A549 (cell line): ENCODE measurements at regions not wholly inside any gene's neighbourhood (a gene's known extent, or its start where the extent isn't known, plus 50 kb on each side); places are given as distances from the start of the nearest gene placed in this dataset.
A peak's percentile ranks its signal among the peaks of the same experiment; 100 is the strongest.

ENCODE experiments used
- ATAC-seq, 2 experiments: fragments of 200-7000 bp in 1 of 2; fragments of >200 bp in 1 of 2; cut with Nextera tagmentation in 1 of 2; cut with Tn5 transposase in 1 of 2; 3 replicates each; pipeline versions ENCODE4 v1.8.0 to v1.9.1; 2018 to 2020; ENCODE audit warnings: mild to moderate bottlenecking in 1 of 2, moderate library complexity in 1 of 2
- CTCF ChIA-PET: fragments of 300-600 bp; sonication (Branson Sonifier 250); formaldehyde crosslinking; extraction: SDS; loops from one replicate; lab custom pipeline; 2021; ENCODE audit warnings: antibody characterized with exemption, inconsistent platforms; lab: Yijun Ruan, JAX
- POLR2A ChIA-PET: fragments of 350-600 bp; formaldehyde crosslinking; extraction: SDS; loops from one replicate; lab custom pipeline; 2021; ENCODE audit warnings: antibody characterized with exemption, inconsistent platforms; lab: Yijun Ruan, JAX
- DNase-seq, 2 experiments: peaks; one replicate each; pipeline versions ENCODE4 v3.0.0 to v3.0.0-alpha.2; 2011 to 2016; ENCODE audit warnings: low read depth in 1 of 2, low spot score in 1 of 2
- FAIRE-seq: peaks from 2 replicates; lab custom pipeline; 2011; peaks lifted over from hg19 to GRCh38; lab: Jason Lieb, UNC
- H3K27ac ChIP-seq, 2 experiments: fragments of >200 bp; sonication (Bioruptor Twin); formaldehyde crosslinking; 3 replicates each; pipeline ENCODE4 v1.5.1; 2016 to 2017
- H3K4me1 ChIP-seq: fragments of >200 bp; sonication (Bioruptor Twin); formaldehyde crosslinking; 3 replicates; pipeline ENCODE4 v1.6.1; 2016
- H3K4me2 ChIP-seq: fragments of >200 bp; sonication (Bioruptor Twin); formaldehyde crosslinking; 3 replicates; pipeline ENCODE4 v1.6.1; 2016
- H3K4me3 ChIP-seq: fragments of >200 bp; sonication (Bioruptor Twin); formaldehyde crosslinking; 3 replicates; pipeline ENCODE4 v1.5.1; 2016
- H3K9me3 ChIP-seq: fragments of >200 bp; sonication (Bioruptor Twin); formaldehyde crosslinking; 3 replicates; pipeline ENCODE4 v1.6.1; 2016
- BHLHE40 ChIP-seq: IDR thresholded peaks from 2 replicates; pipeline ENCODE4 v1.6.1; 2012; ENCODE audit warnings: low read depth, low read length, inconsistent platforms
- CBX2 ChIP-seq: fragments of 200-600 bp; sonication (generic); IDR thresholded peaks from 2 replicates; pipeline ENCODE4 v1.6.1; 2016; ENCODE audit warnings: low read depth, mild to moderate bottlenecking, borderline replicate concordance
- CBX8 ChIP-seq: fragments of 200-600 bp; sonication (generic); IDR thresholded peaks from 2 replicates; pipeline ENCODE4 v1.6.1; 2016
- CEBPB ChIP-seq, 2 experiments: fragments of >200 bp in 1 of 2; sonication (Bioruptor Twin) in 1 of 2; formaldehyde crosslinking in 1 of 2; IDR thresholded peaks; 2 replicates each; pipeline ENCODE4 v1.6.1; 2012 to 2016
- E2F6 ChIP-seq: IDR thresholded peaks from 2 replicates; pipeline ENCODE4 v1.6.1; 2012; ENCODE audit warnings: low read depth, borderline replicate concordance
- ESRRA ChIP-seq: fragments of 150-350 bp; IDR thresholded peaks from 2 replicates; pipeline ENCODE4 v1.6.1; 2014; ENCODE audit warnings: mild to moderate bottlenecking, low read length, borderline replicate concordance
- FOSB ChIP-seq: fragments of 250-450 bp; sonication (Bioruptor Pico); IDR thresholded peaks from 2 replicates; pipeline ENCODE4 v1.5.0; 2020; ENCODE audit warnings: mild to moderate bottlenecking, moderate library complexity
- FOXS1 ChIP-seq: fragments of 250-450 bp; sonication (Bioruptor Pico); IDR thresholded peaks from 2 replicates; pipeline ENCODE4 v1.5.0; 2020; ENCODE audit warnings: mild to moderate bottlenecking, moderate library complexity
- GATA3 ChIP-seq: IDR thresholded peaks from 2 replicates; pipeline ENCODE4 v1.6.1; 2012; ENCODE audit warnings: borderline replicate concordance
- HDAC2 ChIP-seq: fragments of 200-600 bp; sonication (generic); IDR thresholded peaks from 2 replicates; pipeline ENCODE4 v1.6.1; 2016
- HOXA7 ChIP-seq: fragments of 250-450 bp; sonication (Bioruptor Pico); IDR thresholded peaks from 2 replicates; pipeline ENCODE4 v1.5.0; 2020; ENCODE audit warnings: mild to moderate bottlenecking, moderate library complexity
- HOXB13 ChIP-seq: fragments of 250-450 bp; sonication (Bioruptor Pico); IDR thresholded peaks from 2 replicates; pipeline ENCODE4 v1.5.0; 2020; ENCODE audit warnings: low read depth, mild to moderate bottlenecking, moderate library complexity
- HOXB5 ChIP-seq: fragments of 250-450 bp; sonication (Bioruptor Pico); IDR thresholded peaks from 2 replicates; pipeline ENCODE4 v1.5.0; 2020; ENCODE audit warnings: mild to moderate bottlenecking, moderate library complexity
- JUN ChIP-seq, 2 experiments: fragments of >200 bp; sonication (Bioruptor Twin); formaldehyde crosslinking; IDR thresholded peaks; 2 replicates in 1 of 2; 3 replicates in 1 of 2; pipeline ENCODE4 v1.6.1; 2016 to 2017
- JUNB ChIP-seq: fragments of >200 bp; sonication (Bioruptor Twin); formaldehyde crosslinking; IDR thresholded peaks from 2 replicates; pipeline ENCODE4 v1.6.1; 2016
- KDM1A ChIP-seq: fragments of 200-600 bp; sonication (generic); IDR thresholded peaks from 2 replicates; pipeline ENCODE4 v1.6.1; 2016; ENCODE audit warnings: low read depth, mild to moderate bottlenecking
- KDM5A ChIP-seq: fragments of 200-600 bp; sonication (generic); IDR thresholded peaks from 2 replicates; pipeline ENCODE4 v1.6.1; 2016; ENCODE audit warnings: antibody characterized with exemption, mild to moderate bottlenecking
- MAFK ChIP-seq: fragments of 450-650 bp; IDR thresholded peaks from 2 replicates; pipeline ENCODE4 v1.6.1; 2014; ENCODE audit not compliant: partially characterized antibody
- MAZ ChIP-seq: fragments of 150-350 bp; IDR thresholded peaks from 2 replicates; pipeline ENCODE4 v1.6.1; 2014; ENCODE audit warnings: antibody characterized with exemption, low read depth, low read length, borderline replicate concordance
- NR3C1 ChIP-seq: fragments of >200 bp; sonication (Bioruptor Twin); formaldehyde crosslinking; IDR thresholded peaks from 3 replicates; pipeline ENCODE4 v1.6.1; 2017
- PBX3 ChIP-seq: IDR thresholded peaks from 2 replicates; pipeline ENCODE4 v1.6.1; 2012
- PHF8 ChIP-seq: fragments of 200-600 bp; sonication (generic); IDR thresholded peaks from 2 replicates; pipeline ENCODE4 v1.6.1; 2016; ENCODE audit warnings: low read depth, mild to moderate bottlenecking, antibody characterized with exemption, moderate library complexity, borderline replicate concordance
- POLR2AphosphoS2 ChIP-seq: conservative IDR thresholded peaks from 2 replicates; pipeline ENCODE4 v1.6.1; 2012; ENCODE audit warnings: low read length, improper control_type of control experiment, inconsistent platforms
- RAD21 ChIP-seq, 2 experiments: fragments of >200 bp in 1 of 2; sonication (Bioruptor Twin) in 1 of 2; formaldehyde crosslinking in 1 of 2; IDR thresholded peaks in 1 of 2; conservative IDR thresholded peaks in 1 of 2; 2 replicates in 1 of 2; 3 replicates in 1 of 2; pipeline ENCODE4 v1.6.1; 2012 to 2018; ENCODE audit warnings: inconsistent platforms in 1 of 2
- REST ChIP-seq: fragments of 200-600 bp; sonication (generic); IDR thresholded peaks from 2 replicates; pipeline ENCODE4 v1.6.1; 2016; ENCODE audit warnings: antibody characterized with exemption, mild to moderate bottlenecking, moderate library complexity
- SREBF2 ChIP-seq: fragments of 450-650 bp; IDR thresholded peaks from 2 replicates; pipeline ENCODE4 v1.6.1; 2014; ENCODE audit warnings: mild to moderate bottlenecking, moderate library complexity
- TFCP2L1 ChIP-seq: fragments of 250-450 bp; sonication (Bioruptor Pico); IDR thresholded peaks from 2 replicates; pipeline ENCODE4 v1.5.0; 2021; ENCODE audit warnings: mild to moderate bottlenecking
- TP53 ChIP-seq: fragments of 250-450 bp; sonication (Bioruptor Pico); IDR thresholded peaks from 2 replicates; pipeline ENCODE4 v1.5.0; 2021; ENCODE audit warnings: mild to moderate bottlenecking, moderate library complexity
- WGBS: methylation state at CpG from one replicate; pipeline ENCODE4 v1.1.6; 2017; ENCODE audit errors: missing lambda C conversion rate; 5-methylcytosine and 5-hydroxymethylcytosine counted together
- TF ChIP-seq, protein P1 (sequence below): fragments of 450-650 bp; IDR thresholded peaks from 2 replicates; pipeline ENCODE4 v1.6.1; 2014; ENCODE audit warnings: antibody characterized with exemption
- TF ChIP-seq, protein P2 (sequence below): fragments of >200 bp; sonication (Bioruptor Twin); formaldehyde crosslinking; IDR thresholded peaks from 3 replicates; pipeline ENCODE4 v1.6.1; 2016
- TF ChIP-seq, protein P3 (sequence below): fragments of 250-450 bp; sonication (Bioruptor Pico); IDR thresholded peaks from 2 replicates; pipeline ENCODE4 v1.5.0; 2021; ENCODE audit warnings: mild to moderate bottlenecking, moderate library complexity, borderline replicate concordance

GRCh38 chrX:113804291-113804690, 779.6 kb upstream of the HTR2C start:
- Histone ChIP-seq H3K4me1 (no peaks in the 10 kb centered on the region), H3K27ac (no peak overlapping the region), H3K4me2 (no peak overlapping the region), H3K9me3 (no peaks in the 10 kb centered on the region)
- POLR2A ChIA-PET = no interaction called here
- ATAC-seq = no peak
- TF ChIP-seq PHF8 (no peak), MAZ (no peak), NR3C1 (no peak), TFCP2L1 (no peak), PBX3 (no peak), HOXB13 (CRISPR knock-in tag) (no peak), E2F6 (no peak), FOXS1 (no peak), HOXA7 (CRISPR knock-in tag) (no peak), KDM1A (no peak), KDM5A (no peak), RAD21 (conservative IDR thresholded peaks at IDR 0.05 in 1 of 2, IDR thresholded peaks at IDR 0.05 in 1 of 2) (no peak), MAFK (no peak), JUN (IDR thresholded peaks at IDR 0.05) (no peak), POLR2AphosphoS2 (no peak), CBX2 (no peak), CEBPB (IDR thresholded peaks at IDR 0.05) (no peak), TP53 (CRISPR knock-in tag) (no peak), REST (no peak)
- TF ChIP-seq, protein P1, sequence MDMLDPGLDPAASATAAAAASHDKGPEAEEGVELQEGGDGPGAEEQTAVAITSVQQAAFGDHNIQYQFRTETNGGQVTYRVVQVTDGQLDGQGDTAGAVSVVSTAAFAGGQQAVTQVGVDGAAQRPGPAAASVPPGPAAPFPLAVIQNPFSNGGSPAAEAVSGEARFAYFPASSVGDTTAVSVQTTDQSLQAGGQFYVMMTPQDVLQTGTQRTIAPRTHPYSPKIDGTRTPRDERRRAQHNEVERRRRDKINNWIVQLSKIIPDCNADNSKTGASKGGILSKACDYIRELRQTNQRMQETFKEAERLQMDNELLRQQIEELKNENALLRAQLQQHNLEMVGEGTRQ = no peak
- TF ChIP-seq, all 56 proteins: peak for 0
- FAIRE-seq (no peak), DNase-seq (no peak)
- H3K4me3 ChIP-seq = no peak overlapping the region
- 55% methylated on average over 3 of the region's 3 CpGs for WGBS
- CTCF ChIA-PET = interaction anchor here (1.4 kb wide), 1 partner anchor 15 kb away, joined by 3 read pairs; no protein-coding TSS in a partner anchor

- POLR2A ChIA-PET = no interaction called here
- FAIRE-seq = peak; percentile 49
- ATAC-seq = no peak
- TF ChIP-seq HOXB13 (CRISPR knock-in tag) (no peak), SREBF2 (no peak), GATA3 (no peak), CEBPB (IDR thresholded peaks at IDR 0.05) (no peak), RAD21 (conservative IDR thresholded peaks at IDR 0.05 in 1 of 2, IDR thresholded peaks at IDR 0.05 in 1 of 2) (no peak), BHLHE40 (no peak), CBX2 (no peak), FOSB (CRISPR knock-in tag) (no peak), CBX8 (no peak), ESRRA (no peak), FOXS1 (no peak), JUNB (no peak), HDAC2 (no peak), HOXB5 (CRISPR knock-in tag) (no peak)
- TF ChIP-seq, protein P2, sequence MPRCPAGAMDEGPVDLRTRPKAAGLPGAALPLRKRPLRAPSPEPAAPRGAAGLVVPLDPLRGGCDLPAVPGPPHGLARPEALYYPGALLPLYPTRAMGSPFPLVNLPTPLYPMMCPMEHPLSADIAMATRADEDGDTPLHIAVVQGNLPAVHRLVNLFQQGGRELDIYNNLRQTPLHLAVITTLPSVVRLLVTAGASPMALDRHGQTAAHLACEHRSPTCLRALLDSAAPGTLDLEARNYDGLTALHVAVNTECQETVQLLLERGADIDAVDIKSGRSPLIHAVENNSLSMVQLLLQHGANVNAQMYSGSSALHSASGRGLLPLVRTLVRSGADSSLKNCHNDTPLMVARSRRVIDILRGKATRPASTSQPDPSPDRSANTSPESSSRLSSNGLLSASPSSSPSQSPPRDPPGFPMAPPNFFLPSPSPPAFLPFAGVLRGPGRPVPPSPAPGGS = no peak
- TF ChIP-seq, protein P3, sequence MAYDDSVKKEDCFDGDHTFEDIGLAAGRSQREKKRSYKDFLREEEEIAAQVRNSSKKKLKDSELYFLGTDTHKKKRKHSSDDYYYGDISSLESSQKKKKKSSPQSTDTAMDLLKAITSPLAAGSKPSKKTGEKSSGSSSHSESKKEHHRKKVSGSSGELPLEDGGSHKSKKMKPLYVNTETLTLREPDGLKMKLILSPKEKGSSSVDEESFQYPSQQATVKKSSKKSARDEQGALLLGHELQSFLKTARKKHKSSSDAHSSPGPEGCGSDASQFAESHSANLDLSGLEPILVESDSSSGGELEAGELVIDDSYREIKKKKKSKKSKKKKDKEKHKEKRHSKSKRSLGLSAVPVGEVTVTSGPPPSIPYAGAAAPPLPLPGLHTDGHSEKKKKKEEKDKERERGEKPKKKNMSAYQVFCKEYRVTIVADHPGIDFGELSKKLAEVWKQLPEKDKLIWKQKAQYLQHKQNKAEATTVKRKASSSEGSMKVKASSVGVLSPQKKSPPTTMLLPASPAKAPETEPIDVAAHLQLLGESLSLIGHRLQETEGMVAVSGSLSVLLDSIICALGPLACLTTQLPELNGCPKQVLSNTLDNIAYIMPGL (CRISPR knock-in tag) = no peak
These were observed 781.0 kb upstream of the HTR2C start for GRCh38 chrX:113802837-113803236.

More at GRCh38 chrX:113802837-113803236, 781.0 kb upstream of the HTR2C start:
- Histone ChIP-seq H3K27ac (no peak overlapping the region), H3K9me3 (no peaks in the 10 kb centered on the region), H3K4me3 (no peak overlapping the region), H3K4me1 (no peaks in the 10 kb centered on the region), H3K4me2 (no peak overlapping the region)
- CTCF ChIA-PET = no interaction called here
- WGBS = 4% methylated on average over 4 of the region's 4 CpGs
- peak in 1 of 2 experiments; percentile 0 for DNase-seq
